Stimulated activated CD4-positive, alpha-beta T cell treated with anti-CD3 and anti-CD28 coated beads, Interleukin-2, amount 100 ng/mL, for 24 hours (primary cell): ENCODE measurements at regions not wholly inside any gene's neighbourhood (a gene's known extent, or its start where the extent isn't known, plus 50 kb on each side); places are given as distances from the start of the nearest gene placed in this dataset.

Source experiments
- DNase-seq, 2 donors: peaks; one replicate each; pipeline ENCODE4 v3.0.0-alpha.2; 2020

DNA sequence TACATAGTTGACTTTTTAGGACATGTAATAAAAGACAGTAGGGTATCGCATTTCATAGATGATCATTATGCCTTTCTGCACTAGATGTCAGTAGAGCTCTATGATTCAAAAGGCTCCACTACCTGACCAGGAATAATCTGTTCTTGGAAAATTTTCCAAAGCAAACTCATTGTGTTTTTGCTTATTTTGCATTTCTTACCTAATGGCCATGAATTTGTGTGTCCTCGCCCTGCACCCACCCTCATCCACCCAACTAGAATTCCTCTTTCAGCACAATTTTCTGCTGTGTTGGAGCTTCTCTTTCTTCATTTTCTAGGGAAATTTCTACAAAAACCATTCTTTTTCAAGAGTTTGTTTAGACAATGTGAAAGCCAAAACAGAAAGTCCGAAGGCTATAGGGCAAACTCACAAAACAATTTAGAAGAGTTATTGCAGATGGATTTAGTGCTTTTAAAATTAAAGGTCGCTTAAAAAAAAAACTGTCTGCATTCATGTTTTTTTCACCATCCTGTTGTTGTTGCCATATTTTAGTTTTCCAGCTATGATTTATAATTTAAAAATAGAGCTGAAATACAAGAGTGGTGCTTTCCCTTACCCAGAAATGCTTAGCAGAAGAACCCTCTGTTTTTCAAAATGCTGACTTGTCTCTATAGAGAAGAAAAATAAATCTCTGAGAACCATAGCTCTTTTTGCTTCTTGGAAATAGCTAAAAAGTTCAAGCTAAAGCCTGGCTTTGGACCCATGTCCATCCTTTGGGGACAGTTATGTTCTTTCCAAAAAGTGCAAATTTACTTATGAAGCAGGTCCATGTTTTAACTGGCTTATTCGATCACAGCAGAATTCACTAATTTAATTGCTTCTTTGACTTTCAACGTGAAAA, 183.7 kb downstream of the SPATA18 start:
- DNase-seq, result no peak

DNA sequence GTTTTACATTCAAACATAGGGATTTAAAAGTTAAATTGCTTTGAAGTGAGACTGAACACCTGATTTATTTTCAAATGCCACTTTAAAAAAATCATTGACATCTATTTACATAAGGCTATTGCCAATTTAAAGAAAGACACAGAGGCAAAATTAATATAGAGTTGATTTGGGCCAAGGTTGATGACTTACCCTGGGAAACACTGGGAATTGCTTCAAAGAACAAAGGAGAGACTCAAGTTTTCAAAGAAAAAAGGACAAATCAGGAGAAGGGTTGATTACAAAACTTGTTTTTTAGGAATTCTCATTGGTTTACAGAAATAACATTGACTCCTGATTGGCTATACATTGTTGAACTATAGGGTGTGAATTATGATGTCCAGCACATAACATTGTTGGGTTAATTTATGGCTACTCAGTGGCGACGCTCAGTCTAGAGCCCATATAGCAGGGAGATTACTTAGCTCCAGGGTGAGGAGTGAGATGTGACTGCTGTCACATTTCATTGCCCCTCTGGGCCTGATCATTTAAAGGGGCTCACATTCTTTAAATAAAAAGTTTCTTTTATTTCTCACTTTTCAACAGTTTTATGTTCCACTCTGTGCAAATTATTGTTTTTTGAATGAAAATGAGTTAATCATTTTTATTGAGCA, 184.6 kb downstream of the SPATA18 start:
- DNase-seq, result no peak

DNA sequence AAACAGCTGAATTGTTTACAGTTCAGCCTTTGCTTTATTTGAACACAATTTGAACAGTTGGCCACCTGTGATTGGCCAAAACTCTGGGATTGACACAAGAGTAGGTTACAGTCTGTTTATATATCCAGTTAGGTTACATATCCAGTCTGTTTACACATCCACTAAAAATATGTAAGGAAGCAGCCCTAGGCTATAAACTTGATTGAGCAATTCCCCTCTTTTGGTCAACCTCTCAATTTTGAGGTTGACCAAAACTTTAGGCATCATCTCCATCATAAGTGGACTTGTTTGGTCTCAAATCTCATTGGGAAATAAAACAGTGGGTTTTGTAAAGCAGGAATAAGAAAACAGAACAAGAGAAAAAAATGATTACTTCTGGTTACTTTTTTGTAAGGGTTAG, 190.8 kb downstream of the SPATA18 start:
- no peak for DNase-seq

DNA sequence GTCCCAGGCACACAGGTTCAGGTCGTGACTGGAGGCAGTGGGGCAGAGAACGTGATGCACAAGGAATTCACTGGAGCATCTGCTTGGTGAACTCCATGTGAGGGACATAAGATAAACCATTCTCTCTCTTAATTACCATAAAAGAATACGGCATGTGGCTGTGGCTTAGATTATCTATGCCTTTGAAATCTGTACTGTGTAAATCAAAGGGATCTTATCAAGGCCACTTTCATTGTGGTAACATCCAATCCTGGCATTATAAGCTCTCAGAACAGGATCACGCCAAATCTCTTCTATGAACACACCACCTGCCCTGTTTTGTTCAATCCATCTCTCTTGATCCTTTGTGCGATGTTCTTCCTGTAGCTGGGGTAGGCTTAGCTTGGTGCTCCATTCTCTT, 192.3 kb downstream of the SPATA18 start:
- no peak for DNase-seq

DNA sequence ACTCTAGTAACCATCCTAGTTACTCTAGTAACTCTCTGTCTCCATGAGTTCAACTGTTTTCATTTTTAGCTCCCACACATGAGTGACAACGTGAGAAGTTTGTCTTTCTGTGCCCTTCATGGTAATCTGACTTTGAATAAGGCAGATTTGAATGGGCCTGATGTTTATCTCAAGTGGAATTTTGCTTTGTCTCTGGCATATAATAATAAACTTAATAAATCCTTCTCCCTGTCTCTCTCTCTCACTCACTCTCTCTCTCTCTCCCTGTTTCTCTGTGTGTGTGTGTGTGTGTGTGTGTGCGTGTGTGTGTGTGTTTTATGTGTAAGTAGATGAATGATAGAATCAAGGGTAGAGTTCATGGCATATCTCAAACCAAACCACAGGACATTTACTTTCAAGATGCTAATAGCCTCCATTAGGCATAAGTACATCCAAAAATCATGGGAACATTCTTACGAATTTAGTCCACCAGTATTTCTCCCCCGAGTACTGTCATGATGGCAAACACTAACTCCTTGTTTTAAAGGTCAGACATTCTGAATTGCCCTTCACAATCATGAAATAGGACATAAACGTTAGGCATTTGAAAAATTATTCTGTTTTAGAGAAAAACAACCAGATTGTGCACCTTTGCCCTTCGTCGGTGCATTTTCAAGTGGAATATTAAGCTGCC, 193.1 kb downstream of the SPATA18 start:
- DNase-seq, result no peak

DNA sequence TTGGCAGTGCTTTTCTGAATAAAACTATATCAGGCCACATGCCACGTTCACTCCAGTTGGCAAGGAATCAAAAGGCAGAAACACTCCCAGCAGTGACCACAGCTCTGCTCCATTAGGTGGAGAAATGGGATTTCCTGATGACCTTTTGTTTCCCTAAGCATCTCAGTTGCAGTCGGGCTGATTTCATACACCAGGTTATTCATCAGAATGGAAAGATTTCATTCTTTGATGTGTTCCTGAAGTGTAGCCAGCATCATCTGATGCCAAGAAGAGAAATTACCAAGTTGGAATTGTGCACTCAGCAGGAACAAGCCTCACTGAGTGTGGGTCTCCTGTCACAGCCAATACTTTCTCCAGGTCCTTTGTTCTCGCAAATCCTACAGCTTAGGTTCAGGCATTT, 193.7 kb downstream of the SPATA18 start:
- DNase-seq, result no peak

DNA sequence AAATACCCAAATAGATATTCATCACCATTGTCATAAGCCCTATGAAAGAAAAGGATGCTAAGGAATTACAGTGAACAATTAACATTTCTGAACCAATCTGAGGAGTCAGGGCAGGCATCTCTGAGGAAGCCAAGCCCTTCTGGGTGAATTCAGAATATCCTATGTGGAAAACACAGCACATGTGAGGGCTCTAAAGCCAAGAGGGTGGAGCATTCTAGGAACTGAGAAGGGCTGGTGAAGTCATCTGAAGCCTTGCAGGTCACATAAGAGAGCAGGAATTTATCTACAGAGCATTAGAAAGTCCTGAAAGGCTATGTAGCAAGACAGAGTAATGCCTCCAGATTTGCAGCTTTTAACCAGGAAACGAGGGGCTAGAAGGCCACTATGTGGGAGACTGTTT, 195.7 kb downstream of the SPATA18 start:
- DNase-seq, result no peak

DNA sequence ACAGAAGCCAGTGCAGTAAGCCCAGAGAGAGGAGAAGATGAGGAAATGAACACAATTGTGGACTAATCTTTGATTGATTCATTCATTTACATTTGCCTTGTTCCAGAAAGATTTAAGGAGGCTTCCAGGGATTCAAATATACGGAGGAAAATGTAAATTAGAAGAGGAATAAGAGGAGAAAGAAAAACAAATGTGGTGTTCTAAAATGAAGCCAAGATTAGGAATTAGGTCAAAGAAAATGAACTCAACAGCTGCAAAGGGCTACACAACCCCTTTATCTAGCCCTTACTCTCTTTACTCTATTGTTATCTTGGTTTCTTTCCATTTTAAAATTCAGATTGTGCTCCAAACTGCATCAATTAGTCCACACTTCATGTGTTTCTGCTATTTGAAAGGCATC, 196.8 kb downstream of the SPATA18 start:
- no peak for DNase-seq

DNA sequence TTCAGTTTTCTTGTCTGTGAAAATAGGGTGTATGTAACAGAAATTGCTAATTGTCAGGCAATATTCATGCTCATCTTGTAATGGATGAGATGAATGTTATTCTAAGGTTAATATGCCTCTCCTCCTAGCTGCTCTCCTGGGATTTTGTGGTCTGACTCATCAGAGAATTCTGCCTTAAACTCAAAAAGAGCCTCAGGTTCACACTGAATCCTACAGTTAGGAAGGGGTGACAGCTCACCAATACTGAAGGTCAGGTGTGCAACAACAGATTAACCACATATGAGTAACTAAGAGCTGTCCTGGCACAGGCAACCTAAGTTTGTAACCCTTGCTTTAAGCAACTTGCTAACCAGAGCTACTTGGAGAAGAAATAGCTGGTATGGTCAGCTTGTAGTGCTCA, 197.7 kb downstream of the SPATA18 start:
- no peak for DNase-seq

DNA sequence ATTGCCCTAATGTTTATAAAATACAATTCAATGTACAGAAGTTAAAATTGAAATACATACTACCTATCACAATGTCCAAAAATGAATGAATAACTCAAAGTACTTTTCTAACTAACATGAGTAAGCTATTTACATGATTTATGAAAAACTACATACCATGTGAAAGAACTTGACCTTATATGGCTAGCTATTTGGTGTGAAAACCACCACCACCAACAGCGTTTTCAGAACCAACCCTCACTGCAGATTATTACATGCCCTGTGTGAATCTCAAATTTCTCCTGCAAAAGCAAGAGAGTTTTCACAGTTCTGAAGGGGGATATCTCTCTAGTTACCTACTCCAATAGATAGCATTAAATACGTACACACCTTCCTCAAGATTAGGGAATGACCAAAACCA, 198.5 kb downstream of the SPATA18 start:
- DNase-seq, result no peak

DNA sequence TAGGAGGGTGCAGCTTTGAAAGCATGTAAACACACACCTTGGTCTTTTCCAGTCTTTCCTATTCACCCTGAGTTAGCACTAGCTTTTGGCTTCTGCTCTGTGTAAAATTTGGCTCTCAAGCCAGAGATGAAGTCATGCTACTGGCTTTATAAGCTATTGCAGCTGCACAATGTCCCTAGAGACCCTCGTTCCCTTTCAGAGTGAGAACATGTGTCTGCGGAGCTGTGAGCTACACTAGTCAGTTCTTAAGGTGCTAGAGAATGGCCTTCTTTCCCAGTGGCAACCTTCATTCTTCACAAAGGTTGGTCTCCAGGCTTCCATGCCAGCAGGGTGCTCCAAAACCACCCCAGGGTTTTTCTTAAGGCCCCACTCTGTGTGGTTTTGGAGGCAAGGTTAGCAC, 199.1 kb downstream of the SPATA18 start:
- no peak for DNase-seq

DNA sequence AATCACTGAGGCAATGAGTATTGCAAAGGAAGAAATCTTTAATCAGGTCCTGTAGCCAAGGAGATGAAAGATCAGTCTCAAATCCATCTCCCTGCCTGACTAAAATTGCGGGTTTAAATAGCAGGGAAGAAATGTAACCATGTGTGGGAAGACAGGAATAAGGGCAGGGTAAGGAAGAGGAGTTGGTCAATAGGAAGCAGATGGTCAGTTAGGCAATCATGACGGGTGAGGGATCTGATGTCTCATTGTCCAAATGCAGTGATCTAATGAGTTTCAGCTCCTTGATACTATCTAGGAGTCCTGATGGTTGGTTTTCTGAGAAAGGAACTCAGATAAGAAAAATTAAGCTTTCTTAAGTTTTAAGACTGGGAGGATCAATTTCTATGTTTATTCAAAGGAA, 200.8 kb downstream of the SPATA18 start:
- DNase-seq, result no peak

DNA sequence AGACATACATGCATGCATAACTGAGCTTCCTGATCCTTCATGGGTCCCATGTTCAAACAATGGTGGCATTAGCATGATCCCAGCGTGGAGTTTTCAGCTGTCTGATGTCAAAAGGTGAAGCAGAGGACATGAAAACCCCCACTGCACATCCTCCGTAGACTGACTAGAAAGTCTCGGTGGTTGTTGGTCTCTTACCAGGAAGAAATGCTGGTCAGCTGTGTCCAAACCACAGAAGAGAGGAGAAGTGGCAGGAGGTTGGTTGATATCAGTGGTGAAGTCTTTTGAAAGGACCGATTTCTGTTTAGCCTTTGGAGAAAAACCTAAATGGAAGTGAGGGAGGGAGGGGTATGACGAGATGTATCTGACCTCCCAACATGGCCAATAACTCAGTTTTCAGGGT, 201.9 kb downstream of the SPATA18 start:
- no peak for DNase-seq

DNA sequence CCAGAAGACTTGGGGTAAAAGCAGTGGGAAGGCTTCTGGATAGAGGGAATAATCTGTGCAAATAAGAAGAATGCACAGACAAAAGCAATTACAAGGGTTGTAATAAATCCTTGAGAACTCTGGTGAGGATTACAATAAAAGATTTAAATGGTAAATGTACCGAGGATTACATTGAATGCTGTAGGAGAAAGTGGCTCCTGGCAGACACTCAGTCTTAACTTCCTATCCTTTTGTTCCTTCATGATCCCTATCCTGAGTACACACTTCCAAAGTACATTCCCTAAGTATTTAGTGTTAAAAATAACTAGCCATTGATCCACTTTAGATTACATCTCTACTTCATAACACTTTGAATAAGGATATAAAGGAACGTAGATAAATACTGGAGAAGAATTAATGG, 205.4 kb downstream of the SPATA18 start:
- DNase-seq, result no peak

DNA sequence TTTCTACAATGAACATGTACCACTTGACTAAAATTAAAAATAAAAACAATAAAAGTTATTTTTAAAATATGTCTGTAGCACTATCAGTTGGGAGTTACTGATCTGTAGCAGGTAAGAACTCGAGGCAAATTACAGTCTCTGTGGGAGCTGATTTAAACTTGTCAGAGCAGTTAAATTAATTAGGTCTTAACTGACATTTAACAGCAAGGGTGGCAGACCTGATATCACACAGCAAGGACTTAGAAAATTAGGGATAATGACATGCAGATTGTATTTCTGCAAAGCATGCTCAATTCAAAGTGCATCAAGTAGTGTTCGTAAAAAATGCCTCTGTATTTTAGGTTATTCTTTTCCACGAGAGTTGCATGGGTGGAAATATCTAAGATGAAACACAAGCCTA, 208.9 kb downstream of the SPATA18 start:
- no peak for DNase-seq

DNA sequence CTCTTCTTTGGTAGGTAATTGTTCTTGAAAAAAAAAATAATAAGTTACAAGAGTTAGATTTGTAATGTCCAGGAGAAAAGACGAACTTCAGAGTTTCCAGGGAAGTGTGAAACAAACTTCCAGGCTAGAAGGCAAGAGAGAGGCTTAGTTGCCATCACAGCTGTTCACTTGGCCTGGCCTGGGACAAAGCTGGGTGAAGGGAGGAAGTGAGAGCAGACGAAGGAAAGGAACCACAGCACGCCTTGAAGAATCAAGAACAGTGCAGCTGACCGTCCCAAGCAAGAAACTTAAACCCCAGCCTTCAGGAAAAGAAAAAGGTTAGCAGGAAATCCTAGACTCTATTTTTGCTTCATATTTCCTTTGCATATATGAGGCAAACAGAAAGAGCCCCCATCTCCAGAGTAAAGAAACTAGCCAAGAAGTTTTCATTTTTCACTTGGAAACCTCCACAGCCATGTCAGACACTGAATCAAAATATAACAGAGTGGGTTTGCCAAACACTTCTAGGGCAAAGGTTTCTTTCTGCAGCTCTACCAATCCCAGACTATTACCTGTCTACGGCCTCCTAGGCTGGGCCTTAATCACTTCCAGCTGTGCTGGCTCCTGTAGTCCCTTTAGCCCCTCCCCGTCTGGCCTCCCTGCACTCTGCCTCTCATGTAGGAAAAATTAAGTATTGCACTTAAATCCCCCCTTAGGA, 209.6 kb downstream of the SPATA18 start:
- no peak for DNase-seq

DNA sequence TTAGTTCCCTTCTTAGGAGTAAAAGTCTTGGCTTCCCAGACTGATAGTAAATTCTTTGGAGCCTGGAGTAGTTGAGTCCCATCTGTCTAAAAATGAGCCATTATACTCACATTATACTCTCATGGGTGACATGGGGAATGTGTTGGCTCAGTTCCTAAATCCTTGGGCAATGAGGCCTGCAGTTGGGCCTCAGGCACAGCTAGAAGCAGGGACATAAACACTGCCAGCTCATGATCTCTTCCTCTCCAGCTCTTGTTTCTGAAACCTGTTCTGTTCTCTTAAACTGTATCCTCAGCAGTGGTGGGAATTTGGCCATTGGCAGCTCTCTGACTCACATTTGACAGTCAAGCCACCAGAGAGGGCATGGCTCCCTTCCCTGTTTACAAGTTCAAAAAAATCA, 212.5 kb downstream of the SPATA18 start:
- DNase-seq, result no peak

DNA sequence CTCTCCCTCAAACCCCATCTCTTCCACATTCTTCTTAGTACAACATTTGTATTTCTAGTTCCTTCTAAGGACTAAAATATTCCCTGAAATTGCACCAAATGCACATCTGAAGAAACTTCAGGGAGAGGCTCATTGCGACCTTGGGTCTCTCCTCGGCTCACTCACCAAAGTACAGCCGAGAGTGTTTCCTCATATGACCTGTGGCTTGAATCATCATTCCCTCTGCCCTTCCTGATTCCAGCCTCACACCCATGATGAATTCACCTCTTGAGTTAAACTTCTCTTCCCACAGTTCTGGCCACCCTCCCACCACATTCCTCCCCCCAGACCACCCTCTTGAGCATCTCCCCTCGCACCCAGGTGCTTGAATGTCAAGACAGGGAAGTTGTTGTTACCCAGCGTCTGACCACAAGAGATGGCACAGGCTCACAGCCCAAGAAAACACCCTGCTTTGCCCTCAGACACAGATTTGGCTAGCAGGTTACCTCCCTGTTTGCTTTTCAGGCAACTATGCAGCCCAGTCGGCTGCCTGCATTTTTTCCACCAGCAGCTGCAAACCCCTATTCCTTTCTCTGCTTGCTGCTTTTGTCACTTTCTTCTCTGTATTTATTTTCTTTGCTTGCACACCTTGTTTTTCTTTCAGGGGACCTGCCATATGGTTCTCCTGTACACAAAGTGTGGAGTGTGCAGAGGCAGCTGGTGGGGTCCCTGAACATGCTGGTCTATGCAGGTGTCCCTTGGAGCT, 214.8 kb downstream of the SPATA18 start:
- no peak for DNase-seq

DNA sequence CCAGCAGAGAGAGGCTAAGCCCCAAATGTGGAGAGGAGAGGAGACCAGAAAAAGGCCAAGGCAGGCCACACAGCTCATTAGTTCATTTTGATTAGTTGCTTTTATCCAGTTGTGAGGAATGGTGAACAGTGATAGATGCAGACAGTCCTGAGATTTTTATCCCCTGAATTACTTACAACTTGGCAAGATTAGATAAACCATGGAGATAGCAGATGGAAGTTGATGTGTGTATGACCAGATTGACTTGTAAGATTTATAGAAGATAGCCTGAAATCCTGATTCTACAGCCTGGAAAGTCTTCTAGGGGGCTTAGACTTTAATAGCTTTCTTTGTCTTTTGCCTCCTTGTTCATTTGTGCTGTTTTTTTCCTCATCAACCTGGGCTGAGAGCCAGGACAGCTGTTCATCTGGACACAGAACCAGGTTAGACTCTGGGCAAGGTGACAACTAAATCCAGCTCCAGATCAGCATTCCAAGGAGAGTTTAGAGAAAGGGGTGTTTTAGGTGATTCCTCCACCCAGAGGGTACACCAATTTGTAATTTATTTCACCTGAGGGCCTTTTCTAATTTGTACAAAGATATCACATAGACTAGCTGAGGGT, 215.5 kb downstream of the SPATA18 start:
- DNase-seq, result no peak

DNA sequence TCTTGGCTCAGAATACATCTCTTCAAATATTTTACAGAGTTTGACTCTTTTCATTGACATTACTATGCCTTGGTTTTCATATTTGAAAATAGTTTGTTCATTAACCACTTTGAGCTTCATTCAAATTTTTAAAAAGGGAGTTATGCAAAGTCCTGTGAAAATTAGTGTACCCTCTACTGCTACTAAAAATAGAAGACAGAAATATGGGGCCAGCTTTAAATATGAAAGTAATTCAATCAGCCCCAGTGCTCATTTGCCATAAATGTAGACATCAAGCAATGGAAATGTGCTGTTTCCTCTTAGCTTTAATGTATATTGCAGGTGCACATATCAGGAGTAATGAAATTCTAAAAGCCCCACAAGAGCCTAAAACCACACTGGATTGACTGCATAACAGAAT, 218.7 kb downstream of the SPATA18 start:
- DNase-seq, result no peak

DNA sequence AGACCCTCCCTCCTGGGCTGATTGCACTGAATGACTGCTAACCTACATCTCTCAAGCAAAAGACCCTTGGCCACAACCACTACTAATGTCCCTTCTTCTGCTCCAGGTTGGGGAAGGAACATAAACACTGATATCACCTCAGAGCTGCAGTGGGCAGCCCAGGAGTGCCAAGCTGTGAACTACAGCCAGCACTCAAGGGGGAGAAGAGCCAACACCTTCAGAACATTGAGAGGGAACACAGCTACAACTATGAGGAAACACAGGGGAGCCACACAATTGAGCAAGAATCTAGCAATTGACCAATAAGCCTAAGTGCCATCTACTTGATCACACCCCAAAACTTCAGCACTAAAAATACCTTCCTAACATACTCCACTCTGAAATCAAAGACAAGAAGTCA, 222.8 kb downstream of the SPATA18 start:
- DNase-seq, result no peak

DNA sequence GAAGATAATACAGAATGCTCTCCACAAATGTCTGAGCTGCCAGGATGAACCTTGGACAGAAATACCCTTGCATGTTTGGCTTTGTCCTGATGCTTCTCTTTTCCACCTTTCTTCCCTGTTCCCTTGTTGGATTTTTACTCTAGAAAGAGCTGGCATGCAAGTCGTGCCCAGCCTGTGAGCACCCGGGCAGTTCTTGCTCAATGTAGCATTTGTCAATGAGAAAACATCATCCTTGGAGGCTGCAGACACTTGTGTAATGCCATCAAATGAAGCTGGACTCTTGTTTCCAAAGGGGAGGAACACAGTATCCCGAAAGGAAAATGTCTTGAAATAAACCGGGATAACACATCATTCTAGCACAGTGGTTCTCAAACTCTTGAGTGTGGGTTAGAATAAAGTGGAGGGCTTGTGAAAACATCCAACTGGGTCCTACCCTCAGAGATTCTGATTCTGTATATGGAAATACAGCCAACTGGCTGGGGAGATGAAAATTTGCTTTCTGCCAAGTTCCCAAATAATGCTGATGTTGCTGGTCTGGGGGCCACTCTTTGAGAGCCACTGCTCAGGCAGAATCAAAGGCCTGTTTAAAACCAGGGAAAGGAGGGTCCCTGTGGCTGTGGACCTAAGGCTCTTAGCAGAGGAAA, 237.2 kb downstream of the SPATA18 start:
- DNase-seq, result no peak
